ENCODE measurements at regions not wholly inside any gene's neighbourhood (a gene's known extent, or its start where the extent isn't known, plus 50 kb on each side); places are given as distances from the start of the nearest gene placed in this dataset.

DNA sequence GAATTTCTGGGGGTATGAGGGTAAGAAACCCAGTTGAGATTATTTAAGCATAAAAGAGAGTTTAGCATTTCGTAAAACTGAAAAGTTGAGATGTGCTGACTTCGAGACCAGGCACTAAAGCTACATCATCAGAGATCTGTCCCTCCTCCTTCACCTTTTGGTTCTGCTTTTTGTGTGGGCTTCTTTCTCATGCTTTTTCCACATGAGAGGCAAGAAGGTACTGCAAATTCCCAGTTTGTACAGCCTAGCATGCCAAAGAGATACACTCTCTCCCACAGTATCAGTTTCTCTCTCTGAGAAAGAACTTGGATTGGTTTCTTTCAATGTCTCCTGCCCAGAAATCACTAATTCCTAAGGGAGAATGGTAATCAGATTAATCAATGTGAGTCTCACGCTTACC is 584.7 kb downstream of the SEMA5A start:
- no peak for DNase-seq (ENCODE audit: low read depth)
- TF ChIP-seq, protein P1, sequence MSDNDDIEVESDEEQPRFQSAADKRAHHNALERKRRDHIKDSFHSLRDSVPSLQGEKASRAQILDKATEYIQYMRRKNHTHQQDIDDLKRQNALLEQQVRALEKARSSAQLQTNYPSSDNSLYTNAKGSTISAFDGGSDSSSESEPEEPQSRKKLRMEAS (IDR thresholded peaks at IDR 0.05; ENCODE audit: low read depth, low read length) = no peak
- TF ChIP-seq MYC (IDR thresholded peaks at IDR 0.05; ENCODE audit: low read depth, low read length) (no peak), POLR2A (IDR thresholded peaks at IDR 0.05; ENCODE audit: extremely low read depth, insufficient read length) (no peak), CTCF (IDR thresholded peaks at IDR 0.05; ENCODE audit: low read depth, low read length) (no peak)
- H3K4me3 ChIP-seq (ENCODE audit: low read depth, low read length) = no peak overlapping the region

DNA sequence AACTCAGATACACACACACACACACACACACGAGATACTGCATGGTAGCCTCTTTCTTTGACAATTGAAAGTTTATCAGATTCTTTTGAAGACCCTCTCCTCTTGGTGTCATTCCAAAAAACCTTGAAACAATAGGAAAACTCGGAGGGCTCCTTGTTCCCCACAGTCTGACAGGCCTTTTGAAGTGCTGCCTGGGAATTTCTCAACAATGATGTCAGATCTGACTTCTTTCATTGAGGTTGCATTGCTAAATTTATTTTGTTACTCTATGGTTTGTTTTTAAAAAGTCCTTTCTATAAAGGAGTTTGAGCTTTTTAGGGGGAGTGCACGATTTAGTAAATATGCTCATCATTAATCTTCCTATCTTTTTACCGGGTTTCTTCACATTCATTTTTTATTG is 583.9 kb downstream of the SEMA5A start:
- no peak for DNase-seq (ENCODE audit: low read depth)
- TF ChIP-seq, protein P1 (IDR thresholded peaks at IDR 0.05; ENCODE audit: low read depth, low read length) = no peak
- TF ChIP-seq MYC (IDR thresholded peaks at IDR 0.05; ENCODE audit: low read depth, low read length) (no peak), CTCF (IDR thresholded peaks at IDR 0.05; ENCODE audit: low read depth, low read length) (no peak), POLR2A (IDR thresholded peaks at IDR 0.05; ENCODE audit: extremely low read depth, insufficient read length) (no peak)
- no peak overlapping the region for H3K4me3 ChIP-seq (ENCODE audit: low read depth, low read length)

GRCh38 chr5:8981016-8981415 is 564.9 kb downstream of the SEMA5A start:
- no peak overlapping the region for H3K4me3 ChIP-seq (ENCODE audit: low read depth, low read length)
- TF ChIP-seq MYC (IDR thresholded peaks at IDR 0.05; ENCODE audit: low read depth, low read length) = no peak
- TF ChIP-seq CTCF (IDR thresholded peaks at IDR 0.05; ENCODE audit: low read depth, low read length) = no peak
- TF ChIP-seq, protein P1 (IDR thresholded peaks at IDR 0.05; ENCODE audit: low read depth, low read length) = no peak
- TF ChIP-seq POLR2A (IDR thresholded peaks at IDR 0.05; ENCODE audit: extremely low read depth, insufficient read length) = no peak
- DNase-seq (ENCODE audit: low read depth) = no peak

DNA sequence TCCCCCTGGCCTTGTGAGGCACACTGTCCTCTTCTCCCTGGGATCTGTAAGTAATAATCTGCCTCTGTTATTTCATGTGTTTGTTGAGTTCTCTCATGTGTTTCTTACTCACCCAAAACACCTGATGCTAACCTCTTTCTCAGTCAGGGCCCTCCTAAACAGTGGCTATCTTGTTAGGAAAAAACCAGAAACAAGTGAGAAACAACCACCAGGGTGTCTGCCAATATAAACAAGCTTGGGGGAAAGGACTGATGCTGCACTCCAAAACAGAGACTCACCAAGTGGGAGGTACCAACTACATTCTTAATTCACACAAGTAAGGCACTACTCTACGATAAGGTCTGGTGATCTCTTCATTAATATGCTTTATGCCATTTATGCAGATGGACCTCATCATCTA is 564.4 kb downstream of the SEMA5A start:
- H3K4me3 ChIP-seq (ENCODE audit: low read depth, low read length) = no peak overlapping the region
- TF ChIP-seq, protein P1 (IDR thresholded peaks at IDR 0.05; ENCODE audit: low read depth, low read length) = no peak
- TF ChIP-seq POLR2A (IDR thresholded peaks at IDR 0.05; ENCODE audit: extremely low read depth, insufficient read length) (no peak), CTCF (IDR thresholded peaks at IDR 0.05; ENCODE audit: low read depth, low read length) (no peak), MYC (IDR thresholded peaks at IDR 0.05; ENCODE audit: low read depth, low read length) (no peak)
- no peak for DNase-seq (ENCODE audit: low read depth)

- no peak for DNase-seq (ENCODE audit: low read depth)
- no peak overlapping the region for H3K4me3 ChIP-seq (ENCODE audit: low read depth, low read length)
- no peak for TF ChIP-seq CTCF (IDR thresholded peaks at IDR 0.05; ENCODE audit: low read depth, low read length)
Measured at GRCh38 chr5:8984386-8984785, 561.5 kb downstream of the SEMA5A start.
